H1 (cell line): ENCODE measurements at regions not wholly inside any gene's neighbourhood (a gene's known extent, or its start where the extent isn't known, plus 50 kb on each side); places are given as distances from the start of the nearest gene placed in this dataset.

ENCODE experiments used
- CTCF ChIA-PET: fragments of 300-600 bp; sonication (Branson Sonifier 250); formaldehyde crosslinking; loops from one replicate; lab custom pipeline; 2021; ENCODE audit not compliant: partially characterized antibody; lab: Charles Lee
- POLR2A ChIA-PET: fragments of 300-600 bp; sonication (Branson Sonifier 250); formaldehyde crosslinking; loops from one replicate; lab custom pipeline; 2021; ENCODE audit warnings: inconsistent platforms; ENCODE audit not compliant: partially characterized antibody; lab: Charles Lee
- DNase-seq, 2 experiments: peaks; one replicate each; pipeline versions ENCODE4 v3.0.0 to v3.0.0-alpha.2; 2010 to 2022; ENCODE audit warnings: low spot score in 2 of 2, low read depth in 1 of 2, mixed read lengths in 1 of 2
- FAIRE-seq: peaks from 2 replicates; lab custom pipeline; 2011; peaks lifted over from hg19 to GRCh38; lab: Jason Lieb, UNC
- H2AFZ ChIP-seq: 2 replicates; pipeline ENCODE4 v1.8.1; 2012; ENCODE audit warnings: low read length, inconsistent platforms
- H2AK5ac ChIP-seq: 2 replicates; pipeline ENCODE4 v1.6.1; 2013; ENCODE audit warnings: low read depth, low read length
- H2BK120ac ChIP-seq: replicated peaks from 2 replicates; pipeline ENCODE3; 2013; ENCODE audit warnings: low read depth, low read length, inconsistent platforms
- H2BK12ac ChIP-seq: 2 replicates; pipeline ENCODE4 v1.6.1; 2013; ENCODE audit warnings: low read depth, low read length
- H2BK15ac ChIP-seq: 2 replicates; pipeline ENCODE4 v1.6.1; 2013; ENCODE audit warnings: low read length
- H2BK20ac ChIP-seq: 2 replicates; pipeline ENCODE4 v1.6.1; 2013; ENCODE audit warnings: low read length
- H2BK5ac ChIP-seq: 2 replicates; pipeline ENCODE4 v1.6.1; 2013; ENCODE audit warnings: low read depth, low read length
- H3K14ac ChIP-seq: 2 replicates; pipeline ENCODE4 v1.6.1; 2013; ENCODE audit warnings: inconsistent platforms; ENCODE audit not compliant: insufficient read length
- H3K18ac ChIP-seq: 2 replicates; pipeline ENCODE4 v1.6.1; 2013; ENCODE audit warnings: low read length; ENCODE audit errors: extremely low read depth
- H3K23ac ChIP-seq: 2 replicates; pipeline ENCODE4 v1.6.1; 2013; ENCODE audit warnings: inconsistent platforms; ENCODE audit not compliant: insufficient read length
- H3K23me2 ChIP-seq: 2 replicates; pipeline ENCODE4 v1.6.1; 2013; ENCODE audit warnings: low read depth, low read length
- H3K27ac ChIP-seq: 2 replicates; pipeline ENCODE4 v1.6.1; 2011; ENCODE audit warnings: low read depth, low read length, inconsistent platforms
- H3K27me3 ChIP-seq, 4 experiments: replicated peaks in 1 of 4; 1 replicate in 1 of 4; 2 replicates in 3 of 4; pipeline versions ENCODE4 v1.6.1 to v1.8.1; 2011 to 2013; ENCODE audit warnings: low read length in 3 of 4, mild to moderate bottlenecking in 3 of 4, inconsistent platforms in 2 of 4, mixed read lengths in 2 of 4, moderate library complexity in 1 of 4; ENCODE audit not compliant: control insufficient read depth in 3 of 4, insufficient read depth in 3 of 4; ENCODE audit errors: extremely low read depth in 1 of 4
- H3K36me3 ChIP-seq, 4 experiments: 2 replicates each; pipeline versions ENCODE4 v1.6.1 to v1.8.1; 2011 to 2013; ENCODE audit warnings: mild to moderate bottlenecking in 4 of 4, low read length in 3 of 4, moderate library complexity in 2 of 4, control low read depth in 1 of 4, inconsistent platforms in 1 of 4; ENCODE audit not compliant: insufficient read depth in 4 of 4, control insufficient read depth in 2 of 4
- H3K4ac ChIP-seq: replicated peaks from 2 replicates; pipeline ENCODE3; 2013; ENCODE audit warnings: low read length, low read depth, mixed read lengths, inconsistent platforms; ENCODE audit not compliant: insufficient read length
- H3K4me1 ChIP-seq, 4 experiments: replicated peaks in 1 of 4; 1 replicate in 1 of 4; 2 replicates in 3 of 4; pipeline versions ENCODE4 v1.6.1 to v1.8.1; 2011 to 2013; ENCODE audit warnings: low read length in 3 of 4, inconsistent platforms in 2 of 4, mixed read lengths in 1 of 4; ENCODE audit not compliant: insufficient read depth in 4 of 4, control insufficient read depth in 3 of 4
- H3K4me2 ChIP-seq, 2 experiments: 2 replicates each; pipeline versions ENCODE4 v1.6.1 to v1.8.1; 2011 to 2013; ENCODE audit warnings: low read depth in 2 of 2, low read length in 2 of 2, control low read depth in 1 of 2, inconsistent platforms in 1 of 2, mild to moderate bottlenecking in 1 of 2; ENCODE audit not compliant: insufficient read depth in 1 of 2
- H3K4me3 ChIP-seq, 4 experiments: fragments of 200-600, 300-600 bp in 1 of 4; sonication (generic), shearing (Covaris generic), sonication (Bioruptor Twin) in 1 of 4; 2 replicates each; pipeline versions ENCODE4 v1.5.1 to v1.8.1; 2011 to 2016; ENCODE audit warnings: low read length in 4 of 4, low read depth in 3 of 4, control low read depth in 2 of 4, inconsistent platforms in 2 of 4, mild to moderate bottlenecking in 2 of 4, mixed read lengths in 1 of 4, moderate library complexity in 1 of 4; ENCODE audit not compliant: insufficient read depth in 2 of 4; ENCODE audit errors: extremely low read depth in 1 of 4
- H3K56ac ChIP-seq: replicated peaks from 2 replicates; pipeline ENCODE3; 2013; ENCODE audit warnings: low read depth, mild to moderate bottlenecking, mixed read lengths, low read length, inconsistent platforms; ENCODE audit not compliant: insufficient read length
- H3K79me1 ChIP-seq: 2 replicates; pipeline ENCODE4 v1.6.1; 2013; ENCODE audit warnings: low read depth, low read length, control low read depth
- H3K79me2 ChIP-seq, 2 experiments: 2 replicates each; pipeline versions ENCODE4 v1.6.1 to v1.8.1; 2012 to 2013; ENCODE audit warnings: low read length in 2 of 2, mild to moderate bottlenecking in 2 of 2, inconsistent platforms in 1 of 2; ENCODE audit not compliant: insufficient read depth in 2 of 2, control insufficient read depth in 1 of 2
- H3K9ac ChIP-seq, 4 experiments: replicated peaks in 1 of 4; 1 replicate in 1 of 4; 2 replicates in 3 of 4; pipeline versions ENCODE4 v1.6.1 to v1.8.1; 2011 to 2013; ENCODE audit warnings: low read depth in 3 of 4, low read length in 3 of 4, control low read depth in 2 of 4, mild to moderate bottlenecking in 2 of 4, moderate library complexity in 2 of 4, inconsistent platforms in 1 of 4; ENCODE audit errors: extremely low read depth in 1 of 4
- H3K9me3 ChIP-seq, 2 experiments: 2 replicates each; pipeline versions ENCODE4 v1.6.1 to v1.8.1; 2012 to 2013; ENCODE audit warnings: mild to moderate bottlenecking in 2 of 2, moderate library complexity in 2 of 2, control low read depth in 1 of 2, inconsistent platforms in 1 of 2, low read depth in 1 of 2, low read length in 1 of 2, mixed read lengths in 1 of 2; ENCODE audit not compliant: insufficient read depth in 2 of 2
- H4K20me1 ChIP-seq, 2 experiments: replicated peaks in 1 of 2; 2 replicates each; pipeline versions ENCODE3 to v1.8.1; 2011 to 2013; ENCODE audit warnings: inconsistent platforms in 2 of 2, low read length in 2 of 2, mild to moderate bottlenecking in 1 of 2; ENCODE audit not compliant: insufficient read depth in 2 of 2, control insufficient read depth in 1 of 2
- H4K5ac ChIP-seq: 2 replicates; pipeline ENCODE4 v1.6.1; 2013; ENCODE audit warnings: low read length, low read depth, mixed read lengths, inconsistent platforms; ENCODE audit not compliant: insufficient read length
- H4K8ac ChIP-seq: 2 replicates; pipeline ENCODE4 v1.8.0; 2013; ENCODE audit warnings: mild to moderate bottlenecking, moderate library complexity, low read length, inconsistent platforms; ENCODE audit not compliant: insufficient read depth; ENCODE audit errors: extremely low read depth
- H4K91ac ChIP-seq: replicated peaks from 2 replicates; pipeline ENCODE3; 2013; ENCODE audit warnings: low read length, mixed read lengths, inconsistent platforms; ENCODE audit not compliant: insufficient read length
- BRCA1 ChIP-seq: IDR thresholded peaks from 2 replicates; pipeline ENCODE4 v1.6.1; 2012; ENCODE audit warnings: low read depth, low read length, improper control_type of control experiment
- WGBS, 2 experiments: shearing (Covaris generic) in 1 of 2; methylation state at CpG; one replicate each; pipeline versions ENCODE4 v1.1.6 to v1.1.7; 2013 to 2015; ENCODE audit warnings: low lambda C conversion rate in 2 of 2, mixed read lengths in 2 of 2, inconsistent platforms in 1 of 2, low coverage in 1 of 2, missing lambda C conversion rate in 1 of 2; ENCODE audit not compliant: insufficient replicate concordance in 2 of 2, insufficient coverage in 1 of 2, insufficient read length in 1 of 2; ENCODE audit errors: extremely low coverage in 1 of 2, missing lambda C conversion rate in 1 of 2; 5-methylcytosine and 5-hydroxymethylcytosine counted together

DNA sequence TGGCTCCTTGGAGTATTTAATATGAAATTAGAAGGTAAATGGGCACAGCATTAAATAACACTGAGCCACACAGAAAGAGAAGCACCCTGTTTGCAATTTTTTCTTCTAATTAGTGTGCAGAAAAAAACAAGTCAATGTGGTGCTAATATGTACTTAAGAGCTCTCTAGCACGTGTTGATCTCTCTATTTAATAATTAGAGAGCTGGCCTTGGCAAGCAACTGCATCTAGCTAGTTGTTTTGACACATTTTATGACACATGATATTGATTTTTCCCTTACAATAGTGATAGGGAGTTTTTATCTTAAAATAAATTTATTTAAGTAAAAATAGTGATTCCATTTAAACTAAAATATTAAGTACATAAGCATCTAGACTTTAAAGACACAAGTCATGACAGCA, 54.5 kb upstream of the NUDT12 start:
- Histone ChIP-seq H3K56ac (no peak overlapping the region), H4K91ac (no peak overlapping the region), H3K4ac (no peak overlapping the region), H3K23me2 (no peaks in the 10 kb centered on the region), H3K4me2 (no peak overlapping the region), H4K20me1 (no peaks in the 10 kb centered on the region), H2BK20ac (no peak overlapping the region), H3K36me3 (no peaks in the 10 kb centered on the region), H4K5ac (no peak overlapping the region), H3K4me3 (no peak overlapping the region), H2BK12ac (no peak overlapping the region), H2BK15ac (no peak overlapping the region), H3K14ac (no peak overlapping the region), H3K9ac (no peak overlapping the region), H3K27ac (no peak overlapping the region), H3K23ac (no peak overlapping the region), H2BK5ac (no peak overlapping the region), H3K9me3 (no peaks in the 10 kb centered on the region)
- no peak for FAIRE-seq
- ChIA-PET CTCF (interaction anchor here (1.7 kb wide), 1 partner anchor 35 kb away, joined by 4 read pairs; no protein-coding TSS in a partner anchor), POLR2A (no interaction called here)
- WGBS, 2 experiments, result 83% methylated on average over 1 of the region's 1 CpG; no CpG with 5 or more reads in 1 of the 2 experiments
- TF ChIP-seq BRCA1, result no peak
- TF ChIP-seq, all 59 proteins: peak for 0
- H3K4me1 ChIP-seq, result peaks cover 0 to 8% (median 0%) of the 10 kb centered on the region in 4 experiments; a peak in 2 of 7 replicates
- H2AFZ ChIP-seq, result no peak overlapping the region
- H2BK120ac ChIP-seq, result no peak overlapping the region
- no peaks in the 10 kb centered on the region for H3K27me3 ChIP-seq
- no peaks in the 10 kb centered on the region for H3K79me1 ChIP-seq
- no peak for DNase-seq
- H3K79me2 ChIP-seq, result no peaks in the 10 kb centered on the region
- no peak overlapping the region for H3K18ac ChIP-seq
- no peak overlapping the region for H2AK5ac ChIP-seq
- no peak overlapping the region for H4K8ac ChIP-seq
